Peyer's patch (tissue), 4 donors: ENCODE measurements at regions not wholly inside any gene's neighbourhood (a gene's known extent, or its start where the extent isn't known, plus 50 kb on each side); places are given as distances from the start of the nearest gene placed in this dataset.

Experiments
- POLR2A ChIP-seq, 2 donors: fragments of 450-650 bp; IDR thresholded peaks; one replicate each; pipeline ENCODE4 v1.5.1; 2017; ENCODE audit warnings: antibody characterized with exemption in 2 of 2, mild to moderate bottlenecking in 2 of 2, moderate library complexity in 2 of 2
- TF ChIP-seq, protein P1 (sequence below), 6 experiments: fragments of 450-650 bp in 4 of 6; fragments of 200-600 bp in 2 of 6; sonication (generic) in 1 of 6; IDR thresholded peaks; one replicate each; pipeline ENCODE4 v1.5.1; 2017 to 2019; ENCODE audit warnings: antibody characterized with exemption in 6 of 6, mild to moderate bottlenecking in 3 of 6, moderate library complexity in 1 of 6

GRCh38 chr21:16519036-16519435 is 789.3 kb downstream of the USP25 start:
- TF ChIP-seq, protein P1, sequence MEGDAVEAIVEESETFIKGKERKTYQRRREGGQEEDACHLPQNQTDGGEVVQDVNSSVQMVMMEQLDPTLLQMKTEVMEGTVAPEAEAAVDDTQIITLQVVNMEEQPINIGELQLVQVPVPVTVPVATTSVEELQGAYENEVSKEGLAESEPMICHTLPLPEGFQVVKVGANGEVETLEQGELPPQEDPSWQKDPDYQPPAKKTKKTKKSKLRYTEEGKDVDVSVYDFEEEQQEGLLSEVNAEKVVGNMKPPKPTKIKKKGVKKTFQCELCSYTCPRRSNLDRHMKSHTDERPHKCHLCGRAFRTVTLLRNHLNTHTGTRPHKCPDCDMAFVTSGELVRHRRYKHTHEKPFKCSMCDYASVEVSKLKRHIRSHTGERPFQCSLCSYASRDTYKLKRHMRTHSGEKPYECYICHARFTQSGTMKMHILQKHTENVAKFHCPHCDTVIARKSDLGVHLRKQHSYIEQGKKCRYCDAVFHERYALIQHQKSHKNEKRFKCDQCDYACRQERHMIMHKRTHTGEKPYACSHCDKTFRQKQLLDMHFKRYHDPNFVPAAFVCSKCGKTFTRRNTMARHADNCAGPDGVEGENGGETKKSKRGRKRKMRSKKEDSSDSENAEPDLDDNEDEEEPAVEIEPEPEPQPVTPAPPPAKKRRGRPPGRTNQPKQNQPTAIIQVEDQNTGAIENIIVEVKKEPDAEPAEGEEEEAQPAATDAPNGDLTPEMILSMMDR (IDR thresholded peaks at IDR 0.05): no peak
- TF ChIP-seq POLR2A (IDR thresholded peaks at IDR 0.05): no peak
